ENCODE measurements at regions not wholly inside any gene's neighbourhood (a gene's known extent, or its start where the extent isn't known, plus 50 kb on each side); places are given as distances from the start of the nearest gene placed in this dataset.

GRCh38 chr12:65522956-65523860, 244.7 kb downstream of the MSRB3 start:
- H3K79me2 ChIP-seq, result no peaks in the 10 kb centered on the region
- H4K20me1 ChIP-seq (ENCODE audit: insufficient read depth, poor library complexity, severe bottlenecking), result no peaks in the 10 kb centered on the region
- H2AFZ ChIP-seq, result no peak overlapping the region
- no peak overlapping the region for H3K4me3 ChIP-seq
- H3K4me2 ChIP-seq, result no peak overlapping the region
- WGBS (ENCODE audit: low lambda C conversion rate, missing lambda C conversion rate), result 65% methylated on average over 12 of the region's 12 CpGs
- no peaks in the 10 kb centered on the region for H3K36me3 ChIP-seq (replicated peaks; ENCODE audit: insufficient read depth, low read depth)
- no peaks in the 10 kb centered on the region for H3K27me3 ChIP-seq
- DNase-seq (ENCODE audit: low spot score), result no peak
- no peaks in the 10 kb centered on the region for H3K9me2 ChIP-seq (replicated peaks; ENCODE audit: insufficient read depth)
- peak overlapping the region; percentile 36 for H3K27ac ChIP-seq
- no peaks in the 10 kb centered on the region for H3K9me3 ChIP-seq (ENCODE audit: low read depth)
- TF ChIP-seq, protein P1, sequence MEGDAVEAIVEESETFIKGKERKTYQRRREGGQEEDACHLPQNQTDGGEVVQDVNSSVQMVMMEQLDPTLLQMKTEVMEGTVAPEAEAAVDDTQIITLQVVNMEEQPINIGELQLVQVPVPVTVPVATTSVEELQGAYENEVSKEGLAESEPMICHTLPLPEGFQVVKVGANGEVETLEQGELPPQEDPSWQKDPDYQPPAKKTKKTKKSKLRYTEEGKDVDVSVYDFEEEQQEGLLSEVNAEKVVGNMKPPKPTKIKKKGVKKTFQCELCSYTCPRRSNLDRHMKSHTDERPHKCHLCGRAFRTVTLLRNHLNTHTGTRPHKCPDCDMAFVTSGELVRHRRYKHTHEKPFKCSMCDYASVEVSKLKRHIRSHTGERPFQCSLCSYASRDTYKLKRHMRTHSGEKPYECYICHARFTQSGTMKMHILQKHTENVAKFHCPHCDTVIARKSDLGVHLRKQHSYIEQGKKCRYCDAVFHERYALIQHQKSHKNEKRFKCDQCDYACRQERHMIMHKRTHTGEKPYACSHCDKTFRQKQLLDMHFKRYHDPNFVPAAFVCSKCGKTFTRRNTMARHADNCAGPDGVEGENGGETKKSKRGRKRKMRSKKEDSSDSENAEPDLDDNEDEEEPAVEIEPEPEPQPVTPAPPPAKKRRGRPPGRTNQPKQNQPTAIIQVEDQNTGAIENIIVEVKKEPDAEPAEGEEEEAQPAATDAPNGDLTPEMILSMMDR (IDR thresholded peaks at IDR 0.05; ENCODE audit: poor library complexity), result no peak
- TF ChIP-seq EZH2phosphoT487 (IDR thresholded peaks at IDR 0.05; ENCODE audit: low read depth, severe bottlenecking, unreplicated experiment), result no peak
- no peak for TF ChIP-seq EZH2 (IDR thresholded peaks at IDR 0.05; ENCODE audit: borderline replicate concordance)
- no peaks in the 10 kb centered on the region for H3K4me1 ChIP-seq (ENCODE audit: insufficient read depth)

DNA sequence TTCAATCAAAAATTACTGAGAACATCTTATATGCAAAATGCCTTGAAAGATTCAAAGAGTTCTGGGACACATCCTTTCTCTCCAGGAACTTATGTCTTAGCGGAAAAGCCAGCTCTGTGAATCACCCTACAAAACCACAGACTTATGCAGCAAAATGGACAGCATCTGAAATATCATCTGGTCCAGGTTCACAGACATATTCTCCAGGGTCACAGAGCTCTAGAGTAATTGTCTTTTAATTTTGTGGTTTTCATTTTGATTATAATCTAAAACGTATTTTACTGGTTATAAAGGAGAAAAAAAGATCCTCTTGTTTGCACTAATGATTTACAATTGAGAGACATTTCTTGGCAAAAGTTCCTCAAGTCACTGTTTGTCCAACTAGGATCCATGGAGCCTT, 246.2 kb downstream of the MSRB3 start:
- DNase-seq (ENCODE audit: low spot score), result no peak
- H2AFZ ChIP-seq, result no peak overlapping the region
- no peak overlapping the region for H3K4me3 ChIP-seq
- no peaks in the 10 kb centered on the region for H4K20me1 ChIP-seq (ENCODE audit: insufficient read depth, poor library complexity, severe bottlenecking)
- H3K4me1 ChIP-seq (ENCODE audit: insufficient read depth), result no peaks in the 10 kb centered on the region
- H3K9me3 ChIP-seq (ENCODE audit: low read depth), result no peaks in the 10 kb centered on the region
- H3K9me2 ChIP-seq (replicated peaks; ENCODE audit: insufficient read depth), result no peaks in the 10 kb centered on the region
- WGBS (ENCODE audit: low lambda C conversion rate, missing lambda C conversion rate), result 78% methylated on average over 2 of the region's 2 CpGs
- no peak overlapping the region for H3K27ac ChIP-seq
- H3K4me2 ChIP-seq, result no peak overlapping the region
- TF ChIP-seq EZH2 (IDR thresholded peaks at IDR 0.05; ENCODE audit: borderline replicate concordance) (no peak), EZH2phosphoT487 (IDR thresholded peaks at IDR 0.05; ENCODE audit: low read depth, severe bottlenecking, unreplicated experiment) (no peak)
- TF ChIP-seq, protein P1 (IDR thresholded peaks at IDR 0.05; ENCODE audit: poor library complexity), result no peak
- H3K79me2 ChIP-seq, result no peaks in the 10 kb centered on the region
- H3K27me3 ChIP-seq, result no peaks in the 10 kb centered on the region
- H3K36me3 ChIP-seq (replicated peaks; ENCODE audit: insufficient read depth, low read depth), result no peaks in the 10 kb centered on the region

- Histone ChIP-seq H3K4me2 (no peak overlapping the region), H3K79me2 (no peaks in the 10 kb centered on the region), H3K9me2 (replicated peaks; ENCODE audit: insufficient read depth) (no peaks in the 10 kb centered on the region), H3K4me1 (ENCODE audit: insufficient read depth) (no peaks in the 10 kb centered on the region), H3K36me3 (replicated peaks; ENCODE audit: insufficient read depth, low read depth) (no peaks in the 10 kb centered on the region), H4K20me1 (ENCODE audit: insufficient read depth, poor library complexity, severe bottlenecking) (no peaks in the 10 kb centered on the region), H3K4me3 (no peak overlapping the region), H3K27ac (no peak overlapping the region), H3K27me3 (no peaks in the 10 kb centered on the region), H2AFZ (no peak overlapping the region), H3K9me3 (ENCODE audit: low read depth) (no peaks in the 10 kb centered on the region)
- no peak for TF ChIP-seq EZH2 (IDR thresholded peaks at IDR 0.05; ENCODE audit: borderline replicate concordance)
- no peak for TF ChIP-seq EZH2phosphoT487 (IDR thresholded peaks at IDR 0.05; ENCODE audit: low read depth, severe bottlenecking, unreplicated experiment)
- TF ChIP-seq, protein P1 (IDR thresholded peaks at IDR 0.05; ENCODE audit: poor library complexity), result no peak
- no peak for DNase-seq (ENCODE audit: low spot score)
- WGBS (ENCODE audit: low lambda C conversion rate, missing lambda C conversion rate), result 93% methylated on average over 3 of the region's 3 CpGs
These were observed 247.1 kb downstream of the MSRB3 start for GRCh38 chr12:65525491-65526141.

Data from hepatocyte (in vitro differentiated cells).